Left lung (tissue), 4 donors: ENCODE measurements at regions not wholly inside any gene's neighbourhood (a gene's known extent, or its start where the extent isn't known, plus 50 kb on each side); places are given as distances from the start of the nearest gene placed in this dataset.

Experiments
- ATAC-seq: fragments of 200-7000 bp; cut with Tn5 transposase; one replicate; pipeline ENCODE4 v1.9.1; 2020; ENCODE audit warnings: moderate library complexity
- DNase-seq, 4 donors: peaks; one replicate each; pipeline ENCODE4 v3.0.0-alpha.2; 2013 to 2020
- H3K27ac ChIP-seq, 2 donors: fragments of 200-600 bp; sonication (generic) in 1 of 2; one replicate each; pipeline versions ENCODE4 v1.5.0 to v1.8.0; 2020 to 2021
- H3K27me3 ChIP-seq, 2 donors: fragments of 200-600 bp; sonication (generic) in 1 of 2; one replicate each; pipeline versions ENCODE4 v1.5.0 to v1.8.0; 2020 to 2021
- H3K36me3 ChIP-seq, 2 donors: fragments of 200-600 bp; sonication (generic) in 1 of 2; one replicate each; pipeline versions ENCODE4 v1.5.0 to v1.8.0; 2020 to 2021
- H3K4me1 ChIP-seq, 2 donors: fragments of 200-600 bp; one replicate each; pipeline ENCODE4 v1.8.0; 2021
- H3K4me3 ChIP-seq, 2 donors: fragments of 200-600 bp; sonication (generic) in 1 of 2; one replicate each; pipeline versions ENCODE4 v1.5.0 to v1.8.0; 2020 to 2021; ENCODE audit warnings: mild to moderate bottlenecking in 1 of 2
- H3K9me3 ChIP-seq, 2 donors: fragments of 200-600 bp; sonication (generic) in 1 of 2; one replicate each; pipeline versions ENCODE4 v1.5.0 to v1.8.0; 2020 to 2021
- intact Hi-C, 2 donors: fragments of 100-400 bp; cut with DNase I; formaldehyde crosslinking; loops; one replicate each; pipeline versions ENCODE4 v1.11.2 to v1.14.2; 2022
- TF ChIP-seq, protein P1 (sequence below), 2 donors: fragments of 200-600 bp; sonication (generic) in 1 of 2; IDR thresholded peaks; one replicate each; pipeline versions ENCODE4 v1.5.0 to v1.8.0; 2021; ENCODE audit warnings: antibody characterized with exemption in 2 of 2
- donor health status: DM: no; HTN: yes; CAD: no.
- donor health status: DM: no; HTN: no; CAD: no.

GRCh38 chr4:125020089-125021034 is 294.4 kb upstream of the FAT4 start:
- peaks cover 0 to 2% of the 10 kb centered on the region in 2 donors for H3K4me1 ChIP-seq
- no peaks in the 10 kb centered on the region for H3K36me3 ChIP-seq
- H3K9me3 ChIP-seq, result peaks cover 0 to 13% of the 10 kb centered on the region in 2 donors
- peak overlapping the region; percentile 30 to 43 for H3K27ac ChIP-seq
- no peak for DNase-seq
- TF ChIP-seq, protein P1, sequence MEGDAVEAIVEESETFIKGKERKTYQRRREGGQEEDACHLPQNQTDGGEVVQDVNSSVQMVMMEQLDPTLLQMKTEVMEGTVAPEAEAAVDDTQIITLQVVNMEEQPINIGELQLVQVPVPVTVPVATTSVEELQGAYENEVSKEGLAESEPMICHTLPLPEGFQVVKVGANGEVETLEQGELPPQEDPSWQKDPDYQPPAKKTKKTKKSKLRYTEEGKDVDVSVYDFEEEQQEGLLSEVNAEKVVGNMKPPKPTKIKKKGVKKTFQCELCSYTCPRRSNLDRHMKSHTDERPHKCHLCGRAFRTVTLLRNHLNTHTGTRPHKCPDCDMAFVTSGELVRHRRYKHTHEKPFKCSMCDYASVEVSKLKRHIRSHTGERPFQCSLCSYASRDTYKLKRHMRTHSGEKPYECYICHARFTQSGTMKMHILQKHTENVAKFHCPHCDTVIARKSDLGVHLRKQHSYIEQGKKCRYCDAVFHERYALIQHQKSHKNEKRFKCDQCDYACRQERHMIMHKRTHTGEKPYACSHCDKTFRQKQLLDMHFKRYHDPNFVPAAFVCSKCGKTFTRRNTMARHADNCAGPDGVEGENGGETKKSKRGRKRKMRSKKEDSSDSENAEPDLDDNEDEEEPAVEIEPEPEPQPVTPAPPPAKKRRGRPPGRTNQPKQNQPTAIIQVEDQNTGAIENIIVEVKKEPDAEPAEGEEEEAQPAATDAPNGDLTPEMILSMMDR (IDR thresholded peaks at IDR 0.05), result no peak
- H3K4me3 ChIP-seq, result no peak overlapping the region
- intact Hi-C loops, result no loop called here
- H3K27me3 ChIP-seq, result no peaks in the 10 kb centered on the region
- peak; percentile 67 for ATAC-seq

DNA sequence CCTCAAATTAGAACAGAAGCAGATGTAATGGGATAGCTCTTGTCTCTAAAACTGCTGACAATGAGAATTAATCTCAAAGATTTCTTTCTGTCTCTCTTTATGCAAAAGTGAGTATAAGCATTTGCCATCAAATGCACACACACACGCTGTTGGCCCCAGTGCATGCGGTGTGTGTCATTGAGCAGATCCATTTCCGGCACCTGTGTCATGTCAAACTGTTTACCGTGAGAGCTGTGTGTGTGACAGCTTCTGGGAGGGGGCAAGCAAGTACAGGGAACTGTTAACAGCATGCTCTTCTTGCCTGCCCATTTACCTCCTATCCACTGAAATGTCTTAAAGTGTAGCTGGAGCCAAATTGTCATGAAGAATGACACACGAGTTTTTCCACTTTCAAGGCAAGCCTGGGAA is 297.9 kb upstream of the FAT4 start:
- ATAC-seq (no peak), DNase-seq (peak in 2 of 4 donors; percentile 5 to 27)
- no peak overlapping the region for H3K4me3 ChIP-seq
- intact Hi-C loops, result no loop called here
- H3K4me1 ChIP-seq, result peaks cover 0 to 2% of the 10 kb centered on the region in 2 donors
- no peaks in the 10 kb centered on the region for H3K36me3 ChIP-seq
- H3K9me3 ChIP-seq, result peaks cover 0 to 13% of the 10 kb centered on the region in 2 donors
- no peaks in the 10 kb centered on the region for H3K27me3 ChIP-seq
- H3K27ac ChIP-seq, result no peak overlapping the region
- TF ChIP-seq, protein P1 (IDR thresholded peaks at IDR 0.05), result no peak

DNA sequence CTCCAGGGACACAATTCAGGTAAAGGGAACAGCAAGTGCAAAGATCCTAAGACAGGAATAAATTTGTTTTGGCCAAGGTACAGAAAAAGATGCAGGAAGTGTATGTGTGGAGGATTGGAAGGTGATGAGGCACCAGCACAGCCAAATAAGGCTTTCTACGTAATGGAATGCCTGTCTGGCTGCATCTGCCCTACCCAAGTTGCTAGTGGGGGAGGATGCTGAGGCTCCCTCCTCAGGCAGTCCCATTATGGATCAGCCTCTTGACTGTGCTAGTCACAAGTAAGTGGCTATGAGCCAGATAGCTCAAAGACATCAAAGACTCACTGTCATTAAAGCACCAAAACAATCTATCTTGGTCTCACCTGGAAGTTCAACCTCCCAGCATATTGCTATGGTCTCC is 300.9 kb upstream of the FAT4 start:
- no peaks in the 10 kb centered on the region for H3K4me1 ChIP-seq
- no peak for ATAC-seq
- no peak overlapping the region for H3K27ac ChIP-seq
- H3K27me3 ChIP-seq, result no peaks in the 10 kb centered on the region
- no peak overlapping the region for H3K4me3 ChIP-seq
- H3K9me3 ChIP-seq, result peaks cover 0 to 5% of the 10 kb centered on the region in 2 donors
- no peaks in the 10 kb centered on the region for H3K36me3 ChIP-seq
- intact Hi-C loops, result no loop called here
- TF ChIP-seq, protein P1 (IDR thresholded peaks at IDR 0.05), result no peak
- no peak for DNase-seq

DNA sequence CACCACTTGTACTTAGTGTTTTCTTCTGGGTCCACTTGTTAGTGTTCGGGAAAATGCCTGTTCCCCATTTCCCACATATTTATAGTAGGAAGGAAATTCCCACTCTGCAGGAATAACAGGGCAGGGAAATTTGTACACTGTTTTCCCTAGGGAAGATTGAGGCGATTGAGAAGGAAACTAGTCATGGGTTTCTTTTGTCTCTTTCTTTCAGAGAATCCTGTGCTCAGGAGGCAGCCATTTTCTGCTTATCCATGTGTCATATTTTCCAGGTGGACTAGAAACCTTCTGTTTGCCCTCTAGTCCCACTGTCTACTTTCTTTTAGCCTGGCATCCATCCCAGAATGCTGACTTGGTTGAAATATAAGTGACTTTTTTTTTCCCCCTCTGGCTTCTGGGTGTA is 299.1 kb upstream of the ANKRD50 start:
- TF ChIP-seq, protein P1 (IDR thresholded peaks at IDR 0.05), result no peak
- no peak for ATAC-seq
- H3K4me1 ChIP-seq, result no peaks in the 10 kb centered on the region
- intact Hi-C loops, result no loop called here
- H3K4me3 ChIP-seq, result no peak overlapping the region
- H3K27ac ChIP-seq, result no peak overlapping the region
- no peaks in the 10 kb centered on the region for H3K36me3 ChIP-seq
- H3K27me3 ChIP-seq, result no peaks in the 10 kb centered on the region
- H3K9me3 ChIP-seq, result no peaks in the 10 kb centered on the region
- DNase-seq, result no peak

GRCh38 chr4:125010796-125011503 is 298.4 kb upstream of the ANKRD50 start:
- intact Hi-C loops, result no loop called here
- ATAC-seq (no peak), DNase-seq (no peak)
- H3K4me1 ChIP-seq, result no peaks in the 10 kb centered on the region
- H3K27me3 ChIP-seq, result no peaks in the 10 kb centered on the region
- H3K4me3 ChIP-seq, result no peak overlapping the region
- H3K27ac ChIP-seq, result no peak overlapping the region
- H3K9me3 ChIP-seq, result no peaks in the 10 kb centered on the region
- TF ChIP-seq, protein P1 (IDR thresholded peaks at IDR 0.05), result no peak
- H3K36me3 ChIP-seq, result no peaks in the 10 kb centered on the region
